ENCODE measurements at regions not wholly inside any gene's neighbourhood (a gene's known extent, or its start where the extent isn't known, plus 50 kb on each side); places are given as distances from the start of the nearest gene placed in this dataset.

DNA sequence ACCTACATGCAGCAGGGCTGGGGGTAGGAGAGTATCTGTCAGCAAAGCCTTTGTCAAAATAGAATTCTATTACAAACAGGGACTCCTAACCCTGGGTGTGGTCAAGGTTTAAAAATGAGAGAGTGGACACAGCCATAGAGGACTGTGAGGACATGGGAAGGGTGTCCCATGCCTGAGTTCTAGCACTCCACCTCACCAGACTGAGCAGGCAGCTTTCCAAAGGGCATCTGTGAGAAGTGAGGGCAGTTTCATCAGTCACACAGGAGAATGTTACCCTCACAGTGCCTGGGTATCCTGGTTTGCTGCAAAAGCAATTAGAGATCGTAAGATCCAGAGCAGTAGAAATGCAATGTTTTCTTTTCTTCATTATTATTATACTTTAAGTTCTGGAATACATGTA lies 174.9 kb upstream of the UBL3 start:
- Histone ChIP-seq H3K27ac (no peak overlapping the region), H3K36me3 (no peaks in the 10 kb centered on the region), H3K4me3 (no peak overlapping the region), H3K27me3 (no peaks in the 10 kb centered on the region), H3K9me3 (no peaks in the 10 kb centered on the region), H3K4me1 (no peaks in the 10 kb centered on the region)
- TF ChIP-seq, protein P1, sequence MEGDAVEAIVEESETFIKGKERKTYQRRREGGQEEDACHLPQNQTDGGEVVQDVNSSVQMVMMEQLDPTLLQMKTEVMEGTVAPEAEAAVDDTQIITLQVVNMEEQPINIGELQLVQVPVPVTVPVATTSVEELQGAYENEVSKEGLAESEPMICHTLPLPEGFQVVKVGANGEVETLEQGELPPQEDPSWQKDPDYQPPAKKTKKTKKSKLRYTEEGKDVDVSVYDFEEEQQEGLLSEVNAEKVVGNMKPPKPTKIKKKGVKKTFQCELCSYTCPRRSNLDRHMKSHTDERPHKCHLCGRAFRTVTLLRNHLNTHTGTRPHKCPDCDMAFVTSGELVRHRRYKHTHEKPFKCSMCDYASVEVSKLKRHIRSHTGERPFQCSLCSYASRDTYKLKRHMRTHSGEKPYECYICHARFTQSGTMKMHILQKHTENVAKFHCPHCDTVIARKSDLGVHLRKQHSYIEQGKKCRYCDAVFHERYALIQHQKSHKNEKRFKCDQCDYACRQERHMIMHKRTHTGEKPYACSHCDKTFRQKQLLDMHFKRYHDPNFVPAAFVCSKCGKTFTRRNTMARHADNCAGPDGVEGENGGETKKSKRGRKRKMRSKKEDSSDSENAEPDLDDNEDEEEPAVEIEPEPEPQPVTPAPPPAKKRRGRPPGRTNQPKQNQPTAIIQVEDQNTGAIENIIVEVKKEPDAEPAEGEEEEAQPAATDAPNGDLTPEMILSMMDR (IDR thresholded peaks at IDR 0.05) = no peak
- DNase-seq (no peak), ATAC-seq (no peak)
- intact Hi-C loops (cut with DNase I) = no loop called here

DNA sequence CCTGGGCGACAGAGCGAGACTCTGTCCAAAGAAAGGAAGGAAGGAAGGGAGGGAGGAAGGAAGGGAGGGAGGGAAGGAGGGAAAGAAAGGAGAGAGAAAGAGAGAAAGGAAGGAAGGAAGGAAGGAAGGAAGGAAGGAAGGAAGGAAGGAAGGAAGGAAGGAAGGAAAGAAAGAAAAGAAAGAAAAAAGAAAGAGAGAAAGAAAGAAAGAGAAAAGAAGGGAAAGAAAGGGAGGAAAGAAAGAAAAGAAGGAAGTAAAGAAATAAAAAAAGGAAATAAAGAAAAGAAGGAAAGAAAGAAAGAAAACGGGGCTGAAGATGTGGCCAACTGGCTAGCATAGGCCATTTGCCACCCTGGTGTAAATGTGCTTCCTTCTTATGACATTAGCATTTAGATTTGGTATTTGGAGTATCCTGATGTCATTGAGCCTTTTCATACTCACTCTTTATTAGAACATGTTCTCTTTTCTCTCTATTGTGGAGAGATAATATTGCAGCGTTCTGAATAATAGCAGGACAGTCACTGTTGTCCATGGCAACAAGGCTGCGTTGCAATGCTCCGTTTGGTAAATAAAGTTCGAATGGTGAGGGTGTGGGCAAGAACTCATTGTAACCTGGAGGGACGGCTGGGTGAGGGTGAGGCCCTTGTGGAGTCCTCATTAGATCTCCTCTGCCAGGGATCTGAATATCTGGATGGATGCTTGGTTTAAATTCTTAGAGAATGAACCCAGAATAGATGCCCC lies 173.9 kb upstream of the UBL3 start:
- ATAC-seq (no peak), DNase-seq (no peak)
- no peaks in the 10 kb centered on the region for H3K9me3 ChIP-seq
- no peaks in the 10 kb centered on the region for H3K4me1 ChIP-seq
- intact Hi-C loops (cut with DNase I) = no loop called here
- no peaks in the 10 kb centered on the region for H3K36me3 ChIP-seq
- no peak overlapping the region for H3K27ac ChIP-seq
- no peaks in the 10 kb centered on the region for H3K27me3 ChIP-seq
- H3K4me3 ChIP-seq = no peak overlapping the region
- TF ChIP-seq, protein P1 (IDR thresholded peaks at IDR 0.05) = no peak

DNA sequence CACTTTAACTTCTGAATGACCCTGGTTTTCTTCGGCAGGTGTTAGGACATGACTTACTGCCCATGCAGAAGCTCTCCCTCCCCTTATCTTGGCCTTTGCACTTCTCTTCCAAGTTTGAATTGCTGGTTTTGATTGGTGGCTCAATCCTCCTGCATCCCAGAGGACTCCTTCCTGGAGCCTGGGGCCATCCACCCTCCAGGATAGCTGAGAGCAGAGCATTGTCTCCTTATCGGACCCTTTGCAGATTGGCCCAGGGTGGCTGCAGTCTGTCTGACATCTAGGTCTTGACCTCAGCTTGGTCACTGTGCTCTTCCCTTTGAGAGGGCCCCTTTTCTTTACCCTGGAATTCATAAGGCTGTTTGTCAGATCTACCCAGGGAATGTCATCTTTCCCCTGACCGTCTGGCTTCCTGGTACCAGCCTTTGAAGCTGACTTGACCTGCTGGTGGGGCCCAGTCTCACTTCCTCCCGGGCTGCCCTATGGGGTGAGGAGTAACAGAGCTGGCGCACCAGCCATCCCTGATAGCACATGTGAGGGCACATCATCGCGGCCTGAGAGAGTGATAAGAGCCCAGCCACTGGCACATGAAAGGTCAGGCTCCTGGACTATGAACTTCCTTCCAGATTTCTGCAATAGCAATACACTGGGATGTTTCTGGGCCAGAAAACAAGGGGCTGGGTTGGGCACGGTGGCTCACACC lies 172.9 kb upstream of the UBL3 start:
- ATAC-seq = no peak

DNA sequence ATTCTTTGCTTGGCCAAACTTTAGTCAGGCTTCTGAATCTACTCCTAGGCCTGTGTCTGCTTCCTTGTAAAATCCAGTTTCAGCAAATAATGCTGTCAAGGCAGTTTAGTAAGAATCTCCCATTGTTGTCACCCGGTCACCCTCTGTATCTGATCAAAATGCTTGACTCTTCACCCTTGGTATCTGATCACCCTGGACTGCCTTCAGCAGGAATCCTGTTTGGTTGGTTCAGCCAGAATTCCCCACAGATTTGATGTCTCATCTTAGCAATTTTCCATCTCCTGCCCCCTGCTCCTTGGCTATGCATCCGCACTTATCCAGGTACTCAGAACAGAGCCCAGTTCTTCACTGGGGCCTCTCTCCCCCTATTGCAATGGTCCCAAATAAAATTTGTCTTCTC lies 172.4 kb upstream of the UBL3 start:
- intact Hi-C loops (cut with DNase I) = no loop called here
- DNase-seq = no peak

More for the DNA sequence above, 172.9 kb upstream of the UBL3 start:
- no peak for DNase-seq
- no peaks in the 10 kb centered on the region for H3K9me3 ChIP-seq
- no peaks in the 10 kb centered on the region for H3K4me1 ChIP-seq
- no peak overlapping the region for H3K27ac ChIP-seq
- TF ChIP-seq, protein P1 (IDR thresholded peaks at IDR 0.05) = no peak
- no peaks in the 10 kb centered on the region for H3K36me3 ChIP-seq
- intact Hi-C loops (cut with DNase I) = no loop called here
- H3K4me3 ChIP-seq = no peak overlapping the region
- no peaks in the 10 kb centered on the region for H3K27me3 ChIP-seq

DNA sequence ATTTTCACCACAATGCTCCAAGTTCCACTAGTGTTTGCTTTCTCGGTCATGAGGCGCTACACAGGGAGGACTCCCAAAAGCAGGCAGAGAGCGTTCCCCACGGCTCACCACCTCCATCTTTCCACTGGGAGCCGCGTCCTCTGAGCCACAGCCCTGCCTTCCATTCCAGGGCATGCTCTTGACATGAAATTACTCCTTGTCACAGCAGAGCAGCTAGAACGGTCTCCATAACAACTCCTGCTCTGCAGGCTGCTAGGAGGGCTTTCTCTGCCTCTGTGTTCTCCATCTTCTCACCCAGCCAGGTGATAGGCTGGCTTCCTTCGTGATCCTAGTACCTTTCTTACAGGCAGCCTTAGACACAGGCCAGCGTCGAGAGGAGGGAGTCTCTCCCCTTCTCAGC lies 171.8 kb upstream of the UBL3 start:
- intact Hi-C loops (cut with DNase I) = no loop called here

More for the DNA sequence above, 172.4 kb upstream of the UBL3 start:
- Histone ChIP-seq H3K4me1 (no peaks in the 10 kb centered on the region), H3K27ac (no peak overlapping the region), H3K27me3 (no peaks in the 10 kb centered on the region), H3K36me3 (no peaks in the 10 kb centered on the region), H3K4me3 (no peak overlapping the region), H3K9me3 (no peaks in the 10 kb centered on the region)
- no peak for ATAC-seq
- TF ChIP-seq, protein P1 (IDR thresholded peaks at IDR 0.05) = no peak

More for the DNA sequence above, 171.8 kb upstream of the UBL3 start:
- H3K27me3 ChIP-seq = no peaks in the 10 kb centered on the region
- no peaks in the 10 kb centered on the region for H3K36me3 ChIP-seq
- H3K4me3 ChIP-seq = no peak overlapping the region
- no peaks in the 10 kb centered on the region for H3K9me3 ChIP-seq
- TF ChIP-seq, protein P1 (IDR thresholded peaks at IDR 0.05) = no peak
- no peak for DNase-seq
- ATAC-seq = no peak
- no peak overlapping the region for H3K27ac ChIP-seq
- no peaks in the 10 kb centered on the region for H3K4me1 ChIP-seq

All from left lung (tissue), 4 donors.